Mesendoderm (in vitro differentiated cells): ENCODE measurements at regions not wholly inside any gene's neighbourhood (a gene's known extent, or its start where the extent isn't known, plus 50 kb on each side); places are given as distances from the start of the nearest gene placed in this dataset.
"Not testable (repeated sequence)": the region's sequence is repeated elsewhere in the genome, so short reads cannot be mapped to it uniquely, and the experiment has no call there.

Experiments used
- DNase-seq: peaks from one replicate; pipeline ENCODE4 v3.0.0; 2013
- H2AK5ac ChIP-seq: 2 replicates; pipeline ENCODE4 v1.6.1; 2013; ENCODE audit warnings: low read length, inconsistent platforms
- H2BK120ac ChIP-seq: 2 replicates; pipeline ENCODE4 v1.6.1; 2013; ENCODE audit warnings: low read depth, mild to moderate bottlenecking, low read length, moderate library complexity, mixed read lengths
- H2BK15ac ChIP-seq: replicated peaks from 2 replicates; pipeline ENCODE4 v1.6.1; 2013; ENCODE audit warnings: low read depth, mild to moderate bottlenecking, moderate library complexity
- H2BK5ac ChIP-seq: 2 replicates; pipeline ENCODE4 v1.6.1; 2013; ENCODE audit warnings: low read length, inconsistent platforms
- H3K18ac ChIP-seq: 2 replicates; pipeline ENCODE4 v1.6.1; 2013; ENCODE audit warnings: mild to moderate bottlenecking, low read length, mixed read lengths
- H3K23ac ChIP-seq: one replicate; pipeline ENCODE4 v1.6.1; 2013; ENCODE audit warnings: low read length
- H3K27ac ChIP-seq: 2 replicates; pipeline ENCODE4 v1.5.1; 2013; ENCODE audit warnings: low read depth, mild to moderate bottlenecking, inconsistent platforms, low read length, moderate library complexity
- H3K27me3 ChIP-seq: 2 replicates; pipeline ENCODE4 v1.6.1; 2013; ENCODE audit warnings: low read length, control low read depth, mild to moderate bottlenecking, inconsistent platforms; ENCODE audit not compliant: insufficient read depth, poor library complexity
- H3K36me3 ChIP-seq: 2 replicates; pipeline ENCODE4 v1.6.1; 2013; ENCODE audit warnings: low read length, inconsistent platforms; ENCODE audit not compliant: control insufficient read depth, insufficient read depth
- H3K4ac ChIP-seq: one replicate; pipeline ENCODE4 v1.6.1; 2013; ENCODE audit warnings: low read depth, mild to moderate bottlenecking, low read length, moderate library complexity
- H3K4me1 ChIP-seq: 2 replicates; pipeline ENCODE4 v1.6.1; 2013; ENCODE audit warnings: low read depth, low read length, inconsistent platforms; ENCODE audit not compliant: control insufficient read depth
- H3K4me2 ChIP-seq: 2 replicates; pipeline ENCODE4 v1.6.1; 2013; ENCODE audit warnings: low read length
- H3K4me3 ChIP-seq: 2 replicates; pipeline ENCODE4 v1.5.1; 2013; ENCODE audit warnings: mild to moderate bottlenecking, low read length
- H3K56ac ChIP-seq: one replicate; pipeline ENCODE4 v1.6.1; 2013; ENCODE audit warnings: low read length
- H3K79me1 ChIP-seq: 2 replicates; pipeline ENCODE4 v1.6.1; 2013; ENCODE audit warnings: low read length, inconsistent platforms
- H3K79me2 ChIP-seq: 2 replicates; pipeline ENCODE4 v1.6.1; 2013; ENCODE audit warnings: mild to moderate bottlenecking, low read length; ENCODE audit not compliant: control insufficient read depth, insufficient read depth
- H3K9ac ChIP-seq: 2 replicates; pipeline ENCODE4 v1.6.1; 2013; ENCODE audit warnings: low read length, inconsistent platforms
- H4K5ac ChIP-seq: one replicate; pipeline ENCODE4 v1.6.1; 2013; ENCODE audit warnings: low read length
- H4K8ac ChIP-seq: one replicate; pipeline ENCODE4 v1.6.1; 2013; ENCODE audit warnings: low read depth, mild to moderate bottlenecking, control low read depth, low read length, moderate library complexity
- WGBS: extraction: QIAGEN DNeasy Blood & Tissue Kit; methylation state at CpG from one replicate; pipeline ENCODE4 v1.1.7; 2013; ENCODE audit warnings: low lambda C conversion rate, missing lambda C conversion rate; ENCODE audit not compliant: insufficient coverage; ENCODE audit errors: extremely low coverage; 5-methylcytosine and 5-hydroxymethylcytosine counted together

GRCh38 chr7:114343949-114344708 lies 70.5 kb upstream of the FOXP2 start:
- no peak overlapping the region for H3K18ac ChIP-seq
- no peak overlapping the region for H3K9ac ChIP-seq
- H3K4me3 ChIP-seq: no peak overlapping the region
- H3K27ac ChIP-seq: no peak overlapping the region
- no CpG with 5 or more reads among the region's 9 CpGs for WGBS
- no peak overlapping the region for H2BK120ac ChIP-seq
- DNase-seq: no peak
- H3K36me3 ChIP-seq: no peaks in the 10 kb centered on the region
- no peak overlapping the region for H4K5ac ChIP-seq
- no peaks in the 10 kb centered on the region for H3K4me1 ChIP-seq
- no peak overlapping the region for H3K23ac ChIP-seq
- H3K56ac ChIP-seq: no peak overlapping the region
- H3K79me1 ChIP-seq: no peaks in the 10 kb centered on the region
- H3K79me2 ChIP-seq: no peaks in the 10 kb centered on the region
- H4K8ac ChIP-seq: no peak overlapping the region
- no peak overlapping the region for H2BK15ac ChIP-seq
- H3K4ac ChIP-seq: no peak overlapping the region
- H3K27me3 ChIP-seq: no peaks in the 10 kb centered on the region
- H2BK5ac ChIP-seq: no peak overlapping the region
- H3K4me2 ChIP-seq: no peak overlapping the region
- H2AK5ac ChIP-seq: no peak overlapping the region

GRCh38 chr7:114342431-114343179 lies 72.0 kb upstream of the FOXP2 start:
- H3K4me3 ChIP-seq: no peak overlapping the region
- no peak overlapping the region for H3K18ac ChIP-seq
- H3K4me1 ChIP-seq: no peaks in the 10 kb centered on the region
- no peak overlapping the region for H3K9ac ChIP-seq
- no CpG with 5 or more reads among the region's 1 CpG for WGBS
- H2AK5ac ChIP-seq: no peak overlapping the region
- DNase-seq: no peak
- H3K27ac ChIP-seq: no peak overlapping the region
- H3K79me1 ChIP-seq: no peaks in the 10 kb centered on the region
- no peak overlapping the region for H4K8ac ChIP-seq
- H2BK5ac ChIP-seq: no peak overlapping the region
- H3K23ac ChIP-seq: no peak overlapping the region
- H3K4me2 ChIP-seq: no peak overlapping the region
- H3K4ac ChIP-seq: no peak overlapping the region
- H3K27me3 ChIP-seq: no peaks in the 10 kb centered on the region
- no peak overlapping the region for H3K56ac ChIP-seq
- H4K5ac ChIP-seq: no peak overlapping the region
- no peak overlapping the region for H2BK15ac ChIP-seq
- no peak overlapping the region for H2BK120ac ChIP-seq
- no peaks in the 10 kb centered on the region for H3K79me2 ChIP-seq
- no peaks in the 10 kb centered on the region for H3K36me3 ChIP-seq

- no peaks in the 10 kb centered on the region for H3K36me3 ChIP-seq
- no peak overlapping the region for H2AK5ac ChIP-seq
- H3K4me2 ChIP-seq: no peak overlapping the region
- no peaks in the 10 kb centered on the region for H3K79me1 ChIP-seq
- WGBS: no CpG with 5 or more reads among the region's 3 CpGs
- H3K9ac ChIP-seq: no peak overlapping the region
- H2BK120ac ChIP-seq: no peak overlapping the region
- no peak overlapping the region for H4K8ac ChIP-seq
- H3K23ac ChIP-seq: no peak overlapping the region
- H3K27ac ChIP-seq: no peak overlapping the region
- H3K4me3 ChIP-seq: no peak overlapping the region
- no peak overlapping the region for H3K4ac ChIP-seq
- no peaks in the 10 kb centered on the region for H3K27me3 ChIP-seq
- no peak overlapping the region for H3K18ac ChIP-seq
- no peak overlapping the region for H2BK15ac ChIP-seq
- DNase-seq: no peak
- H3K79me2 ChIP-seq: no peaks in the 10 kb centered on the region
- no peak overlapping the region for H2BK5ac ChIP-seq
- H3K56ac ChIP-seq: no peak overlapping the region
- no peaks in the 10 kb centered on the region for H3K4me1 ChIP-seq
- H4K5ac ChIP-seq: no peak overlapping the region
Measured at GRCh38 chr7:114341648-114342047, 73.0 kb upstream of the FOXP2 start.

- Histone ChIP-seq H3K18ac (no peak overlapping the region), H3K56ac (no peak overlapping the region)
- no CpG with 5 or more reads among the region's 1 CpG for WGBS
Measured at GRCh38 chr7:114334989-114335388, 79.6 kb upstream of the FOXP2 start.

GRCh38 chr7:114329458-114329857 lies 85.2 kb upstream of the FOXP2 start:
- DNase-seq, H3K56ac ChIP-seq, H3K27me3 ChIP-seq, H3K4me2 ChIP-seq, H3K9ac ChIP-seq, H2BK15ac ChIP-seq, H3K23ac ChIP-seq, H3K4me1 ChIP-seq, H3K4ac ChIP-seq, H3K18ac ChIP-seq, H2BK5ac ChIP-seq, H2AK5ac ChIP-seq, H4K8ac ChIP-seq, H2BK120ac ChIP-seq, H3K79me1 ChIP-seq, H3K4me3 ChIP-seq, H4K5ac ChIP-seq, H3K79me2 ChIP-seq, H3K36me3 ChIP-seq, H3K27ac ChIP-seq: not testable (repeated sequence)
- no CpG with 5 or more reads among the region's 10 CpGs for WGBS

More at GRCh38 chr7:114334989-114335388, 79.6 kb upstream of the FOXP2 start:
- no peak overlapping the region for H3K9ac ChIP-seq
- no peaks in the 10 kb centered on the region for H3K36me3 ChIP-seq
- no peak overlapping the region for H3K4ac ChIP-seq
- no peak overlapping the region for H3K23ac ChIP-seq
- no peaks in the 10 kb centered on the region for H3K79me1 ChIP-seq
- no peaks in the 10 kb centered on the region for H3K27me3 ChIP-seq
- no peak overlapping the region for H4K5ac ChIP-seq
- no peak overlapping the region for H4K8ac ChIP-seq
- DNase-seq: no peak
- no peak overlapping the region for H3K4me3 ChIP-seq
- H2BK15ac ChIP-seq: no peak overlapping the region
- H3K79me2 ChIP-seq: no peaks in the 10 kb centered on the region
- H2BK5ac ChIP-seq: no peak overlapping the region
- no peak overlapping the region for H3K4me2 ChIP-seq
- H3K27ac ChIP-seq: no peak overlapping the region
- no peak overlapping the region for H2BK120ac ChIP-seq
- no peak overlapping the region for H2AK5ac ChIP-seq
- no peaks in the 10 kb centered on the region for H3K4me1 ChIP-seq
